ENCODE measurements at regions not wholly inside any gene's neighbourhood (a gene's known extent, or its start where the extent isn't known, plus 50 kb on each side); places are given as distances from the start of the nearest gene placed in this dataset.
A peak's percentile ranks its signal among the peaks of the same experiment; 100 is the strongest.

DNA sequence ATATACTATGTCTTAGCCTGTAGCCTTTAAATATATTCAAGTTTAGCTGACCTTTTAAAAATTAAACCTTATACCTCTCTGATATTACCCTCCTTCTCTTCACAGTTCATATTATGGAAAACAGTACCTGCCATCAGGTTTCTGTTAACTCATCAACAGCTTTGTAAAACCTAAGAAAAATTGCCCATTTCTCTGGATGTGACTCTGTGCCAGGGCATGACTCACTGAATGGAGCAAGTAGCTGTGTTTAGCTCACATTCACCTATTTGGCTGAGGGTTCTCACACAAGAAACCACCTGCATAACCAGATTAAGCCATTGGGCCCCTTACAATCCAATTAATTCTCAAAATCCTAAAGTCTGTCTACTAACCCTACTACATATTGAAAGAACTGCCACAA, 678.8 kb upstream of the MARCKS start:
- DNase-seq: no peak
- ATAC-seq: no peak
- Histone ChIP-seq H3K27me3 (no peaks in the 10 kb centered on the region), H3K9me3 (no peaks in the 10 kb centered on the region), H3K4me1 (peaks cover 0 to 6% (median 0%) of the 10 kb centered on the region in 9 donors), H3K27ac (no peak overlapping the region), H3K36me3 (no peaks in the 10 kb centered on the region), H3K4me3 (no peak overlapping the region)
- TF ChIP-seq, protein P1, sequence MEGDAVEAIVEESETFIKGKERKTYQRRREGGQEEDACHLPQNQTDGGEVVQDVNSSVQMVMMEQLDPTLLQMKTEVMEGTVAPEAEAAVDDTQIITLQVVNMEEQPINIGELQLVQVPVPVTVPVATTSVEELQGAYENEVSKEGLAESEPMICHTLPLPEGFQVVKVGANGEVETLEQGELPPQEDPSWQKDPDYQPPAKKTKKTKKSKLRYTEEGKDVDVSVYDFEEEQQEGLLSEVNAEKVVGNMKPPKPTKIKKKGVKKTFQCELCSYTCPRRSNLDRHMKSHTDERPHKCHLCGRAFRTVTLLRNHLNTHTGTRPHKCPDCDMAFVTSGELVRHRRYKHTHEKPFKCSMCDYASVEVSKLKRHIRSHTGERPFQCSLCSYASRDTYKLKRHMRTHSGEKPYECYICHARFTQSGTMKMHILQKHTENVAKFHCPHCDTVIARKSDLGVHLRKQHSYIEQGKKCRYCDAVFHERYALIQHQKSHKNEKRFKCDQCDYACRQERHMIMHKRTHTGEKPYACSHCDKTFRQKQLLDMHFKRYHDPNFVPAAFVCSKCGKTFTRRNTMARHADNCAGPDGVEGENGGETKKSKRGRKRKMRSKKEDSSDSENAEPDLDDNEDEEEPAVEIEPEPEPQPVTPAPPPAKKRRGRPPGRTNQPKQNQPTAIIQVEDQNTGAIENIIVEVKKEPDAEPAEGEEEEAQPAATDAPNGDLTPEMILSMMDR (IDR thresholded peaks at IDR 0.05): no peak
- intact Hi-C loops (cut with DNase I): no loop called here

DNA sequence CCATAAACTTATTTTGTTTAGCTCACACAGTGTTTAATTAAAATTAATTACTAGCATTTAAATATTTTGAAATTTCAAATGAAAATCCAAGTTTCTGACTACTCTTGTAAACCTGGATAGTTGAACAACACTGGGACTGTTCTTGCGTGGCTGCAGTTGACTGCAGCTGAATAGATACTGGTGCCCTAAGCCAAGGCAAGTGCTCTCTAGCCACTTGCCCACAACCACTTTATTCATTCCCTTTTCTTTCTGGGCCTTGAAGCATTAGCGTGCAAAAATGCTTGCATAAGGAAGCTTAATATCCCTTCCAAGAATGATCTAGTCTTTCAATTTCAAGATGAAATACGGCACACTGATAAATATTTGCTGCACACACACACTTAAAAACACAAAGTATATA, 676.0 kb upstream of the MARCKS start:
- DNase-seq (no peak), ATAC-seq (no peak)
- intact Hi-C loops (cut with DNase I): no loop called here
- WGBS, 2 donors: 94 to 97% methylated on average over 3 of the region's 3 CpGs
- Histone ChIP-seq H3K4me3 (no peak overlapping the region), H3K9me3 (no peaks in the 10 kb centered on the region), H3K27me3 (no peaks in the 10 kb centered on the region), H3K27ac (no peak overlapping the region), H3K36me3 (no peaks in the 10 kb centered on the region), H3K4me1 (peaks cover 0 to 19% (median 7%) of the 10 kb centered on the region in 9 donors)
- TF ChIP-seq, protein P1 (IDR thresholded peaks at IDR 0.05): no peak

DNA sequence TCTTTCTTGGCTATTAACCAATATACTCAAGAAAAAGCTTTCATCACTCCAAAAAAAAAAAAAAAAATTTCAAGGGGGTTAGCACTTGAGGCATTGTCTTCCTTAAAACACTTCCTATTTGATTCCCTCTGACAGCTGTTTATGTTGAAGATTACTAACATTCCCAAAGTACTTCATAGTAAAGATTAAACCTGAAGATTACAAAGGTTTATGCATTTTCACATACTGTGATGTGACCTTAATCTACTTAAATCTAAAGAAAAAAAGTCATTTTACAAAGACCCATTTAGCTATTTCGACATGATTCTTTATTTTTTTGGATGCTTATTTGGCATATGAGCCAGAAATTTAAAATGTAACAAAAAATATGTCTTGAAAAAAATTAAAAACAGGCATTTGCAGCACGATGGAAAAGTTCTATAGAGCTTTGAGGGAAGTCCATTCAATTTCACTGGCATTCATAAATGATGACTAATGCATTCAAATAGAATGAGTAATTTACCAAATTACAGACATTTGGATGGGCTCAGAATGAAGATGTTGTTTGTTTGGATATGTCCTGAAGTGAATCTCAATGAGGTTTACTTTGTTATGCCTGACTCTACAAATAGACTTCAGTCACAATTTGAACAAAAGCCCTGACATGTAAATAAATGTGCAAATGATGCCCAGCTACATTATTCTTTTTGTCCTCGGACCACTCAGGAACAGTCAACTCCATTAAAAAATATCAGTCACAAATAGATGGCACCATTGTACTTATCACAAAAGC, 674.6 kb upstream of the MARCKS start:
- ATAC-seq (no peak), DNase-seq (no peak)
- Histone ChIP-seq H3K27ac (peak overlapping the region in 1 of 10 donors; percentile 64), H3K4me1 (peaks cover 0 to 19% (median 7%) of the 10 kb centered on the region in 9 donors), H3K4me3 (no peak overlapping the region), H3K27me3 (no peaks in the 10 kb centered on the region), H3K9me3 (no peaks in the 10 kb centered on the region), H3K36me3 (no peaks in the 10 kb centered on the region)
- intact Hi-C loops (cut with DNase I): no loop called here
- 68 to 73% methylated on average over 3 of the region's 3 CpGs for whole genome bisulfite sequencing, 2 donors
- TF ChIP-seq, protein P1 (IDR thresholded peaks at IDR 0.05): no peak

DNA sequence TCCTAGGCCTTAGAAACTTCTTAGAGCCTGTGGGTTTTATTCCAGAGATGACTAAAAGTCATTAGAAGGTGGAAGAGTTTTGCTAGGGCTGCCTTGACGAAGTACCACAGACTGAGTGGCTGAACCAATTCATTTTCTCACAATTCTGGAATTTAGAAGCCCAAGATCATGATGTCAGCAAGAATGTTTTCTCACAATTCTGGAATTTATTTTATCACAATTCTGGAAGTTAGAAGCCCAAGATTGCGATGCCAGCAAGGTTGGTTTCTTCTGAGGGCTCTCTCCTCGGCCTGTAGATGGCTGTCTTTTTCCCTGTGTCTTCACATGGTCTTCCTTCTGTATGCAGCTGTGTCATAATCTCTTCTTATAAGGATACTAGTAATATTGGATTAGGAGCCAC, 672.9 kb upstream of the MARCKS start:
- no peak for DNase-seq
- Histone ChIP-seq H3K27ac (peak overlapping the region in 6 of 10 donors; percentile 30 to 64 (median 56)), H3K36me3 (no peaks in the 10 kb centered on the region), H3K27me3 (no peaks in the 10 kb centered on the region), H3K4me1 (peaks cover 0 to 19% (median 7%) of the 10 kb centered on the region in 9 donors), H3K9me3 (no peaks in the 10 kb centered on the region), H3K4me3 (no peak overlapping the region)
- peak in 6 of 8 donors; percentile 21 to 56 (median 35) for ATAC-seq
- WGBS, 2 donors: 85 to 88% methylated on average over 3 of the region's 3 CpGs
- TF ChIP-seq, protein P1 (IDR thresholded peaks at IDR 0.05): no peak
- intact Hi-C loops (cut with DNase I): no loop called here
